Fibroblast of villous mesenchyme (primary cell): ENCODE measurements at regions not wholly inside any gene's neighbourhood (a gene's known extent, or its start where the extent isn't known, plus 50 kb on each side); places are given as distances from the start of the nearest gene placed in this dataset.
"Not testable (repeated sequence)": the region's sequence is repeated elsewhere in the genome, so short reads cannot be mapped to it uniquely, and the experiment has no call there.

Experiments
- DNase-seq: peaks from one replicate; pipeline ENCODE4 v3.0.0-alpha.2; 2010; ENCODE audit warnings: low read depth
- H3K4me3 ChIP-seq: 2 replicates; pipeline ENCODE4 v1.5.1; 2011; ENCODE audit warnings: low read depth, mild to moderate bottlenecking, low read length
- CTCF ChIP-seq: IDR thresholded peaks from 2 replicates; pipeline ENCODE4 v1.5.1; 2012; ENCODE audit warnings: low read depth, mild to moderate bottlenecking, low read length; ENCODE audit not compliant: insufficient read depth

DNA sequence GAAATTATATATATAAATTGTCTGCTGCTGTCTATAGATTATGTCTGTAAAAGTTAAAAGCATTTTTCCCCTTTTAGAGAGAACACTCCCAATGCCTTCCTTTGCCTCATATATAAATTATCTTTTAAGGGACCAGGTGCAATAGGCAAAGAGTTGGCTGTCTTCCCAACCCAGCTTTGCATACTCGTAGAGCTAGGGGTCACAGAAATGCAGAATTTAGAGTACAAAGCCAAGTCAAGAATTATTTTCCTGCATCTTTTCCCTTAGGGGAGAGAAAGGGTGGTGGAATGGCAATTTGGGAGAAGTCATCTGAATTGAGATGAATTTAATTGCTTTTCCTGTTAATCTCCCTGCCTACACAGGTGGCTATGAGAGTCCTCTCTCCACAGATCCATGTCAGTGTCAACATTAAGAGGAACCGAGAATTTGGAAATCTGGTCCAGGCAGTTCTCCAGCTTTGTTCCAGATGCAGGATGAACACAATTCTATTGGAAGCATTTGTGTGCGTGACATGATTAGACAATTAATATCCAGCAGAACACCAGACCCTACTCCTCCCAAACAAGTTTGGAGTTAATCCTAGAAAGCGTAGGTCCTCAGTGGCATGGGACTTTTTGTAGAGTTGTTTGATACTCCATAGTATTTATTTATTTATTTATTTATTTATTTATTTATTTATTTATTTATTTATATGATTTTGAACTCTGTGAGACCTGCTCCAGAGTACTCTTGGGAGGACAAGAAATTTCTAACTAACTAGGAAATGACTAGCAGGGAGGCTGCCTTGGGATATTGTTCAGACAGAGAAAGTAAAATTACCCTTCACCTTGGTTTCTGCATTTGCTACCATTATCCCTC, 80.3 kb upstream of the SKAP2 start:
- no peak for TF ChIP-seq CTCF
- DNase-seq, result no peak
- no peak overlapping the region for H3K4me3 ChIP-seq

GRCh38 chr7:26937939-26938623, 73.7 kb upstream of the SKAP2 start:
- DNase-seq, result no peak
- TF ChIP-seq CTCF, result no peak
- H3K4me3 ChIP-seq, result no peak overlapping the region

DNA sequence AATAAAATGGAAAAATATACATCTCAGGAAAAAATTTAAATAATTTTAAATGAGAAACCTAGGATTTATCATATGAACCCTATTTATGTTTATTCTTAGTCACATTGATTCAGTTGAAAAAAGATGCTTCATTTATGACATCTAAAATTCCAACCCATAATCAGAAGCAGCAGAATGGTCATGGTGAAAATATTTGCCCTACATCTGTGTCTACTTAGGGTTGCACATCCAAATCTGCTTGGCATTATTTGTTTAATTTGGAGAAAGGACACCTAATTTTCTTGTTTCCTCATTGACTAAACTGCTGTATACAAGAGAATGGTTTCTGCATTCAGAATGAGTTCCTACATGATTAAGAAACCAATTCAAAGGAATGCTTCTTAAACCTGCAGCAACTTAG, 72.9 kb upstream of the SKAP2 start:
- H3K4me3 ChIP-seq, result no peak overlapping the region
- DNase-seq, result no peak
- TF ChIP-seq CTCF, result no peak

DNA sequence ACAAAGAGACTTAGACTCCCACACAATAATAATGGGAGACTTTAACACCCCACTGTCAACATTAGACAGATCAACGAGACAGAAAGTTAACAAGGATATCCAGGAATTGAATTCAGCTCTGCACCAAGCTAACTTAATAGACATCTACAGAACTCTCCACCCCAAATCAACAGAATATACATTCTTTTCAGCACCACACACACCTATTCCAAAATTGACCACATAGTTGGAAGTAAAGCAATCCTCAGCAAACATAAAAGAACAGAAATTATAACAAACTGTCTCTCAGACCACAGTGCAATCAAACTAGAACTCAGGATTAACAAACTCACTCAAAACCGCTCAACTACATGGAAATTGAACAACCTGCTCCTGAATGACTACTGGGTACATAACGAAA, 68.2 kb upstream of the SKAP2 start:
- not testable (repeated sequence) for DNase-seq, H3K4me3 ChIP-seq

GRCh38 chr7:26930845-26931244, 66.5 kb upstream of the SKAP2 start:
- DNase-seq, result no peak
- H3K4me3 ChIP-seq, result no peak overlapping the region
- no peak for TF ChIP-seq CTCF

DNA sequence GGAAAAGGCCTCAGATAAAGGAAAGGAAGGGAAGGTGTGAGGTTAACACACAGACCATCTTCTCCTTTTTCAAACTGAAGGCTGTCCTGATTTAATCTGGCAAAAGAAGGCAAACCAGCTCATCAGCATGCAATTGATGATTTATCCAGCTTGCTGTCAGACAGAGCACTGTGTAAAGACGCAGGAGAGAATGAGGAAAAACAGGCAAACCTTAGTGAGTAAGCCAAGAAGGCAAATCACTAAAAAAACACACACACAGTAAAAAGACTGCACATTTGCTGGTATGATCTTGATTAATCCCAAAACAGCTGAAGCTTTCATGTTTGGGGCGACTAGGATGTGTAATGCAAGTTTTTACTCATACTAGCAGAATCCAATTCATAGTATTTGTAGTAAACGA, 65.8 kb upstream of the SKAP2 start:
- H3K4me3 ChIP-seq, result no peak overlapping the region
- TF ChIP-seq CTCF, result no peak
- DNase-seq, result no peak

GRCh38 chr7:26928703-26929347, 64.4 kb upstream of the SKAP2 start:
- no peak for TF ChIP-seq CTCF
- H3K4me3 ChIP-seq, result no peak overlapping the region
- DNase-seq, result no peak
